GM18870 (cell line): ENCODE measurements at regions not wholly inside any gene's neighbourhood (a gene's known extent, or its start where the extent isn't known, plus 50 kb on each side); places are given as distances from the start of the nearest gene placed in this dataset.
"Not testable (repeated sequence)": the region's sequence is repeated elsewhere in the genome, so short reads cannot be mapped to it uniquely, and the experiment has no call there.

Experiments used
- ATAC-seq: cut with Tn5 transposase; IDR thresholded peaks from one replicate; pipeline ENCODE4 v1.9.1; 2021; ENCODE audit warnings: moderate library complexity; ENCODE audit not compliant: unreplicated experiment

DNA sequence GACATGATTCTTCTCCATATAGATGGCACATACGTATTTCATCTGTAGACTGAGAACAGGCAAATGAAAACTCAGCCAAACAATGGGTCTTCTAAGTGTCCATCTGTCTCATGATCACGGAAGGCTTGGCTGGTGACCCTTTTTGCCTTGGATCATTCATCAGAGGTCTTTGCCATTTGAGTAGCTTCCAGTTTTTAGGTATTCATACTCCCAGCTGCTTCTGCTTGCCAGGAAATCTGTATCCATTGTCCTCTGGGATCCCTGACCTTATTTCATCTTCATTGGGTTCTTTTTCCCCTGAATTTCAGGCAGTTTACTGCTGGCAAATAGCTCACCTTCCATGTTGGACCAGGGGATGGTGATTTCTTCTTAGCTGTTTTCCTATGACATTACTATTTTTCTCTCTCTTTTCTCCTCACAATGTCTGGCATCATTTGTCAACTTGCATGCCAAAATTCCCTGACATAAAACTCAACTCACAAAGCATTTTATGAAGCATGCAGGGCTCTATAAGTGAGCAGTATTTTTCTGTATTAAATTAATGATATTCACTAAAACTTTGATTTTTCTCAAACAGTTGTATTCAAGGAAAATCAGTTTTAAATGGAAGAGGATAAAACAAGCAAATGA, 241.2 kb downstream of the DNAJB9 start:
- ATAC-seq, result no peak

DNA sequence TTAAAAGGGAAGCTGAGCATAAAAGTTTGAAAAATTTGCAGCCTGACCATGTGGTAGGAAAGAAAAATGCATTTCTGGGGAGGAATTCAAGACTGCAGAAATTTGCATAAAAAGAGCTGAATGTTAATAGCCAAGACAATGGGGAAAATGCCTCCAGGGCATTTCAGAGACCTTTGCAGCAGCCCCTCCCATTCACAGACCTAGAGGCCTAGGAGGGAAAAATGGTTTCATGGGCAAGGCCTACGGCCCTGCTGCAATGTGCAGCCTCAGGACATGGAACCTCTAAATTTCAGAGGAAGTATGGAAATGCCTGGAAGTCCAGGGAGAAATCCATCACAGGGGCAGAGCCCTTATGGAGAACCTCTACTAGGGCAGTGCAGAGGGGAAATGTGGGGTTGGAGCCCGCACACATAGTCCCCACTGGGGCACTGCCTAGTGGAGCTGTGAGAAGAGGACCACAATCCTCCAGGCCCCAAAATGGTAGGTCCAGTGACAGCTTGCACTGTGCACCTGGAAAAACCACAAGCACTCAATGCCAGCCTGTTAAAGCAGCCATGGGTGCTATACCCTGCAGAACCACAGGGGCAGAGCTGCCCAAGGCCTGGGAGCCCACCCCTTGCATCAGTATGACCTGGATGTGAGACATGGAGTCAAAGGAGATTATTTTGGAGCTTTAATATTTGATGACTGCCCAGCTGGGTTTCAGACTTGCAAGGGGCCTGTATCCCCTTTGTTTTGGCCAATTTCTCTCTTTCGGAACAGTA, 243.8 kb downstream of the DNAJB9 start:
- ATAC-seq, result no peak

DNA sequence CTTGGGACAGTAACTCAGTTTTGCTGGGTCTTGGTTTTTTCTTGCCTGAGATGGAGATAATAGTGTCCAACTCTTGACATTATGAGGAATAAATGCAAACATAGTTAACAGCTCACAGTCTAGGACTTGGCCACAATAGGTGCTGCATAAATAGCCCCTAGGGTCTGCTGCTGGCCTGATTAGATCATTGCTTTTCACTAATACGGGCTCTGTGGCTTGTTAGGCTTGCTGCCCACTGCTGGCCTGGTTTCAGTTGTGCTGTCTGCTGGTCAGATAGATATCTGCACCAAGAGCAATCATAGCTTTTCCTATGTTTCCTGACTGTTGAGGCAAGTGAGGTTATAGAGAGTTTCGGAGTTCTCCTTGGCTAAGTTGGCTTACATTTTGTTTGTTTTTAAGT, 246.1 kb downstream of the DNAJB9 start:
- no peak for ATAC-seq

DNA sequence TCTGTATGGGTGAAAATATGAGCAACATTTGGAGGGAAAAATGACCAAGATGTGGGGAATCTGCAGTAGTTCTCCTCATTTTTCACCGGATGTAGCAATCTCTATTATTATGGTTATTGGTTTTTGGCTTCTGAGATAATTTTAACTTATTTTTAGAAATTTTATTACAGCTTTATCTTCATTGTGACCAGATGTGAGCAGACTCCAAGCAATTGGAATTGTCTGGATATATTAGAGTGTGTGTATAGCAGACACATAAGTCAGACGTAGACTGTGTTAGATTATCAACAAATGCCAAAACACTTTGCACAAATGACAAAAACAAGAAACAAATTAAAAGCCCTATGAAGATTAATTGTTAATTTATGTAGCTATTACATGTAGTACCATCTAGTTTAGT, 249.1 kb downstream of the DNAJB9 start:
- no peak for ATAC-seq

DNA sequence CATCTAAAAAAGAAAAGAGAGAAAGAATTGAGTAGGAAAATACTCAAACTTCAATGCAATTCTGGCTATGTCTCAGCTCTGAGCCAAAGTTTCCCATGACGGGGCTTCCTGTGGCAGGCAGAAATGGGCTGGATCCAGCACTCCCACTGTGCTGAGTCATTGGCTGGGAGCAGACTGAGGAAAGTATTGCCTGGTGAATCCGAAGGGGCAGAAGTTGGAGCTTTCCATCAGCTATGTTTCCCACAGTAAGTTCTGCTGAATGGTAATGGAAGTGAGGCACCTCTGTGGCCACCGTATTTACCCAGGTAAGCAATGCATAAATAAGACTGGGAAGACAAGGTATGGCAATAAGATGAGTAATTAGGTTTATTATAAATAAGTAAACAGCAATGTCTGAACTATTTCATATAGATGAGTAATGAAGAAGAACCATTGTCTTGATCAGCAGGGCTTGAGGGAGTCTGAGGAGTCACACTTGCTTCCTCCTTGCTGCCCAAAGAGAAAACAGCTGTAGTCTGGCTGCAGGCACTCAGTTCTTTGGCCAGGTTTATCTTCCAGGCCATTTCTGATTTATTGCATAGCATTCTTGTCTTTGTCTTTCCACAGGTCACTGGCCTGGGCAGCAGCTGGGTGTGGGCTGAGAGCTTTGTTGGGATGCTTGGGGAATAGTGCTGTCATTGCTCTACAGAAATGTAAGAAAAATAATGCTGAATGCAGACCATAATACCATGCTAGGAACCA, 255.3 kb downstream of the DNAJB9 start:
- no peak for ATAC-seq

DNA sequence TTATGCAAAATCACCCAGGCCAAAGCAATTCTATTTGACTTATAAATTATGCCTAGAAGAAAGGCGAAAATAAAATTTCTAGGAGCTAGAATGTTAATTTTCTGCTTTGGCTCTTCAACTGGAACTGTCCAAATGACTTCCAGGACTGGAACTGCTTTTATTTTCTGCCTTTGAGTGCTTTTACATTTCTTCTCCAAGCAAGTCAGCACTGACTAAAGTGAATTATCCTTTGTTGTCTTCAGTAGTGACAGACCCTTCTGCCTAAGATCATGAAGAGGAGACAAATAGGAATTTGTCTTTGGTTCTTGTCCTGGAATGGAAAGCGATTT, 255.9 kb downstream of the DNAJB9 start:
- ATAC-seq, result no peak

DNA sequence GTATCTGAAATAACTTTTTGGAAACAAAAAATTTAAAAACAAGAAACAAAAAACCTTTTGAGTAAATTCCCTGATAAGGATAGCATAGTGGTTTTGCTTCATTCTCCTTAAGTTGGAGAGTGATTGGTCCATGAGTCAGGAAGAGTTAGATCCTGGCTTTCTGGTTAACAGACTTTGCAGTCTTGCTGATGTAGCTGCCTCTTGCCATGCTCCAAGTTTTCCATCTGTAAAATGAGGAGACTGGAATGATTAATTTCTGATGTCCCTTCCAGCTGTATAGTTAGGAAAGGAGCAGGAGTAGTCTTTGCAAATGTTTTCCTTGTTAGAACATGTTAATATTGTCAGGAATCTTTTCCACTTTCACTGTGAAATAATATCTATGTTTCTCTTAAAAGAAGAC, 266.6 kb downstream of the DNAJB9 start:
- ATAC-seq, result no peak

DNA sequence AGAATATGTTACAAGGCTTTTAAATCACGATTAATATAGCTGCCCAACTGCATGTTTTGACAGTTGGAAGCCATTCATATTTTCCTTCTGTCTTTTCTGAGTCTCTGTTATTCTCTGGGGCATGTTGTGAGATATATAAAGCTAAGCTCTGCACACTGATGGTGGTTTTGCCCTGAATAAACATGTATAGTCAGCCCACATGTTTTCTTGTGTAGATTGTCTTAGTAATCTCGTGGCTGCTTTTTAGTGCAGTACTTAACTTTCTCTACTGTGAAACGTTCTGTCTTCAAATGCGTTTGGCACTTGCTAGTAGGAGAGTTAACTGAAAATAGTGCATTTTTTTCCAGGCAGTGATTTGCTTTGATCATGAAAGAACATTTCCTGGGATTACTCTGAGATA, 268.5 kb downstream of the DNAJB9 start:
- ATAC-seq, result no peak

DNA sequence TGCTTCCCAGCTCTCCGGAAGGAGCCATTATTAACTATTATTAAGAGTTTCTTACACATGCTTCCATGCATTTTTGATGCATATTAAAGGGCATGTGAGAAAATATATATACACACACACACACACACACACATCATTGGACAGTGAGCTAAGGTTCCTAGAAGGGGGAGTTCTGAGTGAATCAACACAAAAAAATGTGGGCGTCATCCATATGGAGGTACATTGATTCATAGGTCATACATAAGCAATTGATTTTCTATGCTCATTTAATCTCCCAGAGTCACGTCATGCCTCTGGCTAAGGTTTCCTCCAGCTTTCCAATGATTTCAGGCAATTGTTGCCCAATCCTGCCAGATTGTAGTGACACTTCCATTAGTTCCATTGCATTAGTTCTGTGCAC, 269.4 kb downstream of the DNAJB9 start:
- no peak for ATAC-seq

DNA sequence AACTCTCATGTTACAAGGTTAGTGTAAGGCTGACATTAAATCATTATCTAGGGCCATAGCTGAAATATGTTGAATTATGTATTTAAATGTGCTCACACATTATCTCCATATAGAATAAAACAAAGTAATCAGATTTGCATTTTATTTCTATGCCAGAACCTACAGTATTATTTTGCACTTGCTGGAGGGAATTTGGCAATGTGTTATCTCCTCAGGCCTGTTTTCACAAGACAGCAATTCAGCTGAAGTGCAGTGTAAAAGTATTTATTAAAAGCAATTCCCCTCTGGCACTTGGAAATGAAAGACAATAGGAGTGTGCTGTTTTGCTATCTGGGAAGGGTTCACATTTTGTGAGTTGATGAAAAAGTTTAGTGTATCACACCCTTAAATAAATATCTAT, 276.3 kb downstream of the DNAJB9 start:
- no peak for ATAC-seq

DNA sequence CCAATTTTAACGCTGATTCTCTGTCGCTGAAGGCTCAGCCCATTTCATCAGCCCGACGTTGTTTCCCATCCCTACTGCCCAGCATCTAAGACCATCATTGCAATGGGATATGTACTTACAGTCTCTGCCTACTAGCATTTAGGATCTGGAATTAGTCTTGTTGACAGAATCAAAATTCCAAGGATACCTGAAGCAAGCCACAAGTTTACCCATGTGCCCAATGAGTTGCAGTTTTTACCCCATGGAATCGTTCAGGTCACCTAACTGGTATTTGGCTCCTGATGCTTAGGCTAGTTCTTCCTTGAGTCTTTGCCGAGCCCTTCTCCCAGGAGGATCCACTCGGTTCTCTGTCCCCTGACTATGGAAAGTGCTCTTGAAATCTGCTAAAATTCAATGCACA, 276.8 kb downstream of the DNAJB9 start:
- no peak for ATAC-seq

DNA sequence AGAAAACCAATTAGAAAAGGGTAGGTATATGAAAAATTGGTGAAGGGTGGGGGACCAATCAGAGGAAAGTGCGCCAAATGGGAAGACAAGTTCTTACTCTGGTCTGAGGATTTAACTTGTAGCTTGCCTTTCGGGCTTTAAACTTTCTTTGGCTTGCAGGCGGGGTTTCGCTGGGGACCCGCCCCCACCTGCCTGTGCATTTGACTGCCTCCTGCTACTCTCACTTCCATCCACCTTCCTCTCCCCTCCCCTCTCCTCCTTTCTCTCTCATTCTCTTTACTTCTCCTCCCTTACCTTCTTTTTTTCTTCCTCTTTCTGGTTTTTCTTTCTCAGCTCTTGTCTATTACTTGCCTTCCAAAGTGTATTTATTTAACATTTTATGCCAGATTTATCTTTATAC, 278.8 kb downstream of the DNAJB9 start:
- ATAC-seq, result no peak

DNA sequence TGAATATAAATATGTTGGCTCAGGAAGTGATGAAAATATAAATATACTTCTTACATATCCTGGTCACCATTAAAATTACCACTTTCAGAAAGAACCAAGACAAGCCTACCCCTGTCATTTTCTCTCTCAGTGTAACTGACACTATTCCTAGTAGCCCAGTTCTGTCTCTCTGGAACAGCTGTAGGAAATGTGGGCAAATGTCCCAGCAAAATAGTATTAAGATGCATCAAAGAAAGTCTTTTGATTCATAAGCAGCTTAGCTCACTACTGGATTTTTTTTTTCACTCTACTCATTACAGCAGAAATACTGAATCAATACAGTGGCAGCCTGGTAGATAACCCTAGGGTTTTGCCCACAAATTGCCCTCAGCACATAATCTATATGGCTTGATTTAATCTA, 290.9 kb downstream of the DNAJB9 start:
- no peak for ATAC-seq

DNA sequence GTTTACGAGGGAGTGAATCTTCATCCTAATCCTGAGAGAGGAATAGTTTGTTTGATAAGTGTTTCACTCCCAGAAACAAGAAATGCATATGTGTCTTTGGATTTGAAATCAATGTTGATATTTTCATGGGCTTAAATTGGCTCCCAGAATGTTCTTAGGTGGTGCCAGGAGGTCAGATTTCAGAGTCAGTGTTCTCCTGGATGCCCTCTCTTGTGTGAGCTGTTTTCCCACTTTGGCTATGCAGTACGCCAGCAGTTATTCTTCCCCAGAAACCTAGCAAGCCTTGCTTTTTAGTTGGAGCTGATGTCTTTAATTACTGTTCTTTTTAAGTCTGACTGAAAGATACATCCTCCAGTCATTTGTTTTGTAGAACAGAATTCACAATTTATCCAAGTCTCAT, 291.4 kb downstream of the DNAJB9 start:
- ATAC-seq, result no peak

DNA sequence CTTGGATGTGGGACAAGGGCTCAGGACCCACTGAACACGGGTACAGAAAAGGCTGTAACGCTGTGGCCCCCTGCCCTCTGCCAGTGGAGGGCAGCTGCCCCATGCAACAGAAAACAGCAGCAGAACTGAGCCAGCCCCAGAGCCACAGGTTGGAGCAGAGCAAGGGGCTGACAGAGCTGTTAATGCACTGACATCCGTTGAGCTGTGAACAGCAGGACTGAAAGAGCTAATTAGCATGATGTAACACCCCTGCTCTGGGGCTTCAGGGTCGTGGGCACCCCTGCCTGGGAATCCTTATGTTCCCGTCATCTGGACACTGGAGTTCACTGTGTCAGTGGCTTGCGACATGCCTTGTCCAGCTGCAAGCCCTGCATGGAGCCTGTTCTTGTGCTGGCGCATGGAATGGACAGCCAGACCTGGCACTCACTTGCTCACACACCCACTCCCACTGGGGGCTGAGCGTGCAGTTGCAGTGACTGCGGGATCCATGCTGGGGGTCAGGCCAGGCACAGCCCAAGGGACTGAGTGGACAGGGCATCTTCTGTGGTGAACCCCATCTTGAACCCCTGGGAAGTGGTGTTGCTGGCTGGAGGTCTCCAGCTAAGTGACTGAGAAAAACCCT, 293.7 kb downstream of the DNAJB9 start:
- no peak for ATAC-seq

DNA sequence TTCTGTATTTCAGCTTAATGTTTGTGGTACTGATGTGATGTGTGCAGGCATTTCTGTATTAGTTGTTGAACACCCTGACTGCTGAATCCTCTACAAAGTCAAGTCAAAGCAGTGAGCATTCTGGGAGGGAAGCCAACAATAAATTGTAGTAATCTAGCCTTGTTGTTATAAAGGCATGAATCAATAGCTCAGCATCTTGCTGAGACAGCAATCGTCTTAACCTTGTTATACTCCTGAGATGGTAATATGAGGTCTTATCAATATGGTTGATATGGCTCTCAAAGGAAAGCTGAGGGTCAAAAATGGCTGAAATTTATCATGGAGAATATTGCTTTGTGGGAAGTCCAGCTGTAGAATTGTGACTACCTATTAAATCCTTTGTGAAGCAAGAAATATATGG, 299.4 kb downstream of the DNAJB9 start:
- ATAC-seq, result no peak

DNA sequence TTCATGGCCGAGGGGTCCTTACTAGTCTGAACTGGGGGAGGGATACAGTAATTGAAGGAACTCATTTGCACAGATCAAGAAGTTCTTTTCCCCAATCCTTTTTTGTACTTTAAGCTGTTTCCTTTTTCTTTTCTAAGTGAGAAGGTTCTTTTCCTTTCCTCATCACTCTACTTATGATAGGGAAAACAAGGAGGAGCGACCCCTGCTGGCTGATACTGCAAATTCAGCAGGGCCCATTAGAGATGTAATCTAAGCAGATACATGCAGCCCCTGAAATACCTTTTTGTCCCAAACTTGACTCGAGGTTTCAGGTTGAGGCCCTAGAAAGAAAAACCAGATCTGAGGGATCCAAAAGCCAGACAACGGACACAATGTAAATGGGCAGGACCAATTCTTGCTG, 305.5 kb downstream of the DNAJB9 start:
- ATAC-seq, result no peak

DNA sequence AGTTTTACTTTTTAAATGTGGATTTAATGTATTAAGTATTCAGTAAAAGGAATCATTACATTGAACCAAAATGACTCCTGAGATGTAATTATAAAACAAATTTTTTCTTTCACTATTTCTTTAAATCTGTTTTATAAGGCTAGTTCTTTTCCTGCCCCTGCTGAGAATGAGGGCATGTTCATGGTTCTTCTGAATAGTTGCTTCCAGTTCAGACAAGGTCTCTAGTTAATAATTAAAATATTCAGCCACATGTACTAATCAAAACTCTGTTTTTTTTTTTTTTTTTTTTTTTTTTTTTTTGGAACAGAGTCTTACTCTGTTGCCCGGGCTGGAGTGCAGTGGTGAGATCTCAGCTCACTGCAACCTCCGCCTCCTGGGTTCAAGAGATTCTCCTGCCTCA, 321.2 kb downstream of the DNAJB9 start:
- ATAC-seq, result no peak

DNA sequence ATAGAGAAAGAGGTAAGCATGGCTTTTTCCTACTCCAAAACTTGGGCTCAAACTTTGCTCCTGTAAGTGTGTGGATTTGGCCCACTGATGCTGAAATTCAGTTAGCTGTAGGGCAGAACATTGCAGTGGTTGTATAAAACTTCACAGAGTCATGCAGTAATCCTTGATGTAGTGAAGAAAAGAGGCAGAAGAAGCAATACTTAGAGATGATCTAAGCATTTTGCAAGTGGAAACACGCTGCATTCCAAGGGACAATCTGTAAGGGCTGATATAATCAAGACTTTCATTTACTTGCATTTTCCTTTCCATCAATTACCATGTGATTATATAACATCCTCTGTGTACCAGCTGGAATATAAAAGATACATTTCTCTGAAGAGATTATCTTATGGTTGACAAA, 338.8 kb downstream of the DNAJB9 start:
- no peak for ATAC-seq

DNA sequence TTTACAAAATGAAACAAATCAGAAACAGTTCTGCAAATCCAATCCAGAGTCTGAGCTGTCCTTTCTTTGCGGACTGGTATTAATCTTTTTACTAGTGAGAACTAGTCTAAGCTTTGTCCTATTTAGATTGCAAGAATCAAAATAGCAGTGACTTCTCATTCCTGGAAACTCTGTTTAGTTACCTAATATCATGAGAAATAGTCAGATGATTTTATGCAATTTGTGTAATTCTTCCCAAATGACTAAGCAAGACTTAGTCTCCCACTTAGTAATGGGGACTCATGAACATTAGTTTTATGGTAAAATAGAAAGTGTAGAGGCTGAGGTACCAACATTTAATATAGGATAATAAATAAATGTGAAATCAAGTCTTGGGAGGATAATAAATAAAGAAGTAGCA, 341.3 kb downstream of the DNAJB9 start:
- no peak for ATAC-seq

DNA sequence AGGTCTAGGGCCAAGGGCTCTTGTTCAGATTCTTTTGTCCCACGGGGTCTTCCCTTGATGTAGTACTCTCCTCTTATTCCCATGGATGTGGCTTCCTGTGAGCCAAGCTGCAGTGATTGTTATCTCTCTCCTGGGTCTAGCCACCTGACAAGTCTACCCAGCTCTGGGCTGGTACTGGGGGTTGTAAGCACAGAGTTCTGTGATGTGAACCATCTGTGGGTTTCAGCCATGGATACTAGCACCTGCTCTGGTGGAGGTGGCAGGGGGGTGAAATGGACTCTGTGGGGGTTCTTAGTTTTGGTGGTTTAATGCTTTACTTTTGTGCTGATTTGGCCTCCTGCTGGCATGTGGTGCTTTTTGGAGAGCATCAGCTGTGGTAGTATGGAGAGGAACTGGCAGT, 350.8 kb downstream of the DNAJB9 start:
- ATAC-seq, result no peak

DNA sequence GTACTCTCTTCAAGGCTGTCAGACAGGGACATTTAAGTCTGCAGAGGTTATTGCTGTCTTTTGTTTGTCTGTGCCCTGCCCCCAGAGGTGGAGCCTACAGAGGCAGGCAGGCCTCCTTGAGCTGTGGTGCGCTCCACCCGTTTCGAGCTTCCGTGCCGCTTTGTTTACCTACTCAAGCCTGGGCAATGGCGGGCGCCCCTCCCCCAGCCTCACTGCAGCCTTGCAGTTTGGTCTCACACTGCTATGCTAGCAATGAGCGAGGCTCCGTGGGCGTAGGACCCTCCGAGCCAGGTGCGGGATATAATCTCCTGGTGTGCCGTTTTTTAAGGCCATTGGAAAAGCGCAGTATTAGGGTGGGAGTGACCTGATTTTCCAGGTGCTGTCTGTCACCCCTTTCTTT, 373.4 kb downstream of the DNAJB9 start:
- ATAC-seq, result not testable (repeated sequence)
